GM18505 (cell line): ENCODE measurements at regions not wholly inside any gene's neighbourhood (a gene's known extent, or its start where the extent isn't known, plus 50 kb on each side); places are given as distances from the start of the nearest gene placed in this dataset.

Source experiments
- ATAC-seq: cut with Tn5 transposase; IDR thresholded peaks from one replicate; pipeline ENCODE4 v1.9.1; 2021; ENCODE audit not compliant: unreplicated experiment
- POLR2A ChIP-seq: IDR thresholded peaks from 4 replicates; pipeline ENCODE4 v1.6.1; 2011; ENCODE audit warnings: borderline replicate concordance; ENCODE audit not compliant: insufficient read depth, insufficient read length; ENCODE audit errors: extremely low read depth

DNA sequence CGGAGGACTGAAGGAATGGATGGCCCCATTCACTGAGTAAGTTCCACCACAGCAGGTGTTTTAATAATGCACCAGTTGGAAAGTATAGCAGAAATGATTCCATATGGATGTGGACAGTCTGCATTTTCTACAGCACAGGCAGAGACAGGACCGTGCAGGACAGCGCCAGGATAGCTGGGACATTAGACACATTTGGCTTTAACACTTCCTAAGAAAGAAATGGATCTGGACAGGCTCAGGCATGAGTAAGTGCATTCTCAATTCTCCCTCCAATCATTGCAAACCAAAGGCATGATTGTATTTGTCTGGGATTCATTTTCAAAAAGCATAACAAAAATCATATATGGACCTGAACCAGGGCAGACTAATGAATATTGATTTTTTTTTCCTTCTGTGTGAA is 233.0 kb upstream of the POU2AF2 start:
- TF ChIP-seq POLR2A, result no peak
- no peak for ATAC-seq

- no peak for ATAC-seq
- TF ChIP-seq POLR2A, result no peak
Measured at GRCh38 chr11:111011275-111011594, 234.3 kb upstream of the POU2AF2 start.

GRCh38 chr11:111010391-111011274 is 234.9 kb upstream of the POU2AF2 start:
- ATAC-seq, result no peak
- TF ChIP-seq POLR2A, result no peak

DNA sequence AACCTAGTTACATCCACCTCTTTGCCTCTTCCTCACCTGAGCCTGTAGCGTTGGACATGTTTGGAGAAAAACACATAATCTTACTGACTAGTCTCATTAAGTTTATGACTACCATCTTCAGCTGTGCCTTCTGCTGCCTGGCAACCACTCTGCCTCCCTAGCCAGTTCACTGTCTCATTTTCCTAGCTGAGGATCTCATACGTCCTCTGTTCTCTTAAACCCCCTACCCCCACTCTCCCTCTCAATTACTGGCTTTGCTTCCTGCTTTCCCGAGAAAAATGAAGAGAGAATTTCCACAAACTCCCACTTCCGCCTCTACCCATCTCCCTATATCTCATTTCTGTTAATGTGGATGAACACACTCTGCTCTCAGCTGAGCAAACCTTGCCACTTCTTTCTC is 239.3 kb upstream of the POU2AF2 start:
- TF ChIP-seq POLR2A, result no peak
- ATAC-seq, result no peak

- no peak for TF ChIP-seq POLR2A
- ATAC-seq, result no peak
Measured at GRCh38 chr11:111001986-111002611, 243.4 kb upstream of the POU2AF2 start.

GRCh38 chr11:111001081-111001430 is 244.5 kb upstream of the POU2AF2 start:
- ATAC-seq, result no peak
- TF ChIP-seq POLR2A, result no peak

DNA sequence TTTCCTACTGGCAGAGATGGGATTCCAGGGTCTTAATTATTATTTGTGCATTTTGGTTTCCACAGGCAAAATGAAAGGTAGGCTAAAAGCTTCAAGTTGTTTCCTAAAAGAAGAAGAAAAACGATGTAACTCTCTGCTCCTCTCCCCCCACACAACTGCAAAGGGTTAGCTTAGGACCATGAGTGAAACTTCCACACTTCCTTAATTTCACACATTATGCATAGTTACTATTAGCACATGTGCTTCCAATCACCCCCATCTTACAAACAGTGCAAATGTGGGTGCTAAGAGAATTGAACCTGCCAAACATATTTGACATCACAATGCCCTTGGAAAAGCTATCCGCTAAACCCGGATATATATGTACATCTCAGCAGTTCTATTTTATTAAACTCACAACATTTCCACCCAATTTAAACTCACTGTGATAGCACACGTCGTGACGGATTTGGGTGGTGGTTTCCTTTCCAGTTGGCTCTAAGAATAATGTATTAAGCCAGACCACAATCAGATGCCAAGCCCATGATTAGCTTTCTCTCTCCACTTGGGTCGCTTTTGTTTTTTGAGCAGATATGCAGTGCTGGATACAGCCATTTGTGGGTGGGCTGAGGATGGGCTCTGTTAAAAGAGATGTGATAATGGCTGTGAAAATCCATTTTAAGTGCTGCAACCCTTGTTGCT is 245.0 kb upstream of the POU2AF2 start:
- ATAC-seq, result no peak
- TF ChIP-seq POLR2A, result no peak

- no peak for TF ChIP-seq POLR2A
- no peak for ATAC-seq
Measured at GRCh38 chr11:110992481-110992880, 253.0 kb upstream of the POU2AF2 start.

DNA sequence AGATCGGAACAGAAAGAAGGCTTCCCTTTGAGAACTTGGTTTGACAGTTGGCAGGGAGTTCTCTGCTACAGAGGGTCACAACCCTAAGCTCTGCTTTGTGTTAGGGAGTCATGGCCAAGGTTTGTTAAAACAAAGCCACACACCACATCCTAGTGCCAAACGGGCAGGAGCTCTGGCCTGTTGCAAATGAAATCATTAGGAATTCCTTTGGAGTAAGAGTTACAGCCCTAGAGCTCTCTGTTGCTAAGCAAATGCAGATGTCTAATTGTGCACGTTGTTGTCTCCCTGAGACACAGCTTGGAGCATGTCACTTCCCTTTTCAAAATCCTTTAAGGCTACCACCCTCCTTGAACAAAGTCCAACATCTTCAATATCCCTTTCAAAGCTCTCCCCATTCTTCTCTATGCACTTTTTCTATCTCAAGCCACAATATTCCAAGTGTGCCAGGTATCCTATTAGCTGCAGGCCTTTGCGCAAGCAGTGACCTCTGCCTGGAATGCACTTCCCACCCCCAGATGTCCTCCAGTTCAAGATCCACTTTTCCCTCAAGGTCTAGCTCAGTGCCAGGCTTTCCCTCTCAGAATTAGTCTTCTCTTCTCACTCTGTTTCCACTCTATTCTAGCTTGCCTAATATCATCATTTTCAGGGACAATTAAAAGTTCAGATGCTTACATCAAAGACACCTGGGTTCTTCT is 253.7 kb upstream of the POU2AF2 start:
- ATAC-seq, result no peak
- TF ChIP-seq POLR2A, result no peak

- no peak for ATAC-seq
Measured at GRCh38 chr11:110990311-110990710, 255.2 kb upstream of the POU2AF2 start.

GRCh38 chr11:110989428-110990133 is 255.9 kb upstream of the POU2AF2 start:
- no peak for ATAC-seq
- no peak for TF ChIP-seq POLR2A

More at GRCh38 chr11:110990311-110990710, 255.2 kb upstream of the POU2AF2 start:
- no peak for TF ChIP-seq POLR2A

DNA sequence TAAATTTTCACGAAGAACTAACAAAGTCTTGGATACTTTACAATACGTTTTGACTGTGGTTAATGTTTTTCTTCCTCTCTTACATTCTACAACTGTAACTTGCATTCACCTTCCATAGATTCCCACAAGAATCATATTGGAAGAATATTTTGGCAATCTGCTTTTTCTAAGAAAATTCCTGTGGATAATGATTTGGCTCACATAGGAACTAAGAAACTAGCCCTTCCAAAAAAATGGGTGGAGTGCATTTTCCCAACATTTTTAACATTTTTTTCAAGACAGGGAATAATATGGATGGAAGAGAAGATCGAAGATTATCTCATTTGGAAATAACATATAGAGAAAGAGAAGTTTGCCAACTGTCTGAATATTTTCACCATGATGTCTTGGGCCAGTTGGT is 256.9 kb upstream of the POU2AF2 start:
- no peak for ATAC-seq
- TF ChIP-seq POLR2A, result no peak

- no peak for TF ChIP-seq POLR2A
- ATAC-seq, result no peak
Measured at GRCh38 chr11:110986016-110986415, 259.5 kb upstream of the POU2AF2 start.
